22Rv1 (cell line): ENCODE measurements at regions not wholly inside any gene's neighbourhood (a gene's known extent, or its start where the extent isn't known, plus 50 kb on each side); places are given as distances from the start of the nearest gene placed in this dataset.

ENCODE experiments used
- H3K27ac ChIP-seq: fragments of 450-650 bp; 2 replicates; pipeline ENCODE4 v1.5.1; 2017
- ZFX ChIP-seq: fragments of 450-650 bp; IDR thresholded peaks from 2 replicates; pipeline ENCODE4 v1.6.1; 2017; ENCODE audit warnings: antibody characterized with exemption, borderline replicate concordance
- TF ChIP-seq, protein P1 (sequence below): fragments of 450-650 bp; IDR thresholded peaks from 2 replicates; pipeline ENCODE4 v1.5.1; 2017; ENCODE audit warnings: mild to moderate bottlenecking

DNA sequence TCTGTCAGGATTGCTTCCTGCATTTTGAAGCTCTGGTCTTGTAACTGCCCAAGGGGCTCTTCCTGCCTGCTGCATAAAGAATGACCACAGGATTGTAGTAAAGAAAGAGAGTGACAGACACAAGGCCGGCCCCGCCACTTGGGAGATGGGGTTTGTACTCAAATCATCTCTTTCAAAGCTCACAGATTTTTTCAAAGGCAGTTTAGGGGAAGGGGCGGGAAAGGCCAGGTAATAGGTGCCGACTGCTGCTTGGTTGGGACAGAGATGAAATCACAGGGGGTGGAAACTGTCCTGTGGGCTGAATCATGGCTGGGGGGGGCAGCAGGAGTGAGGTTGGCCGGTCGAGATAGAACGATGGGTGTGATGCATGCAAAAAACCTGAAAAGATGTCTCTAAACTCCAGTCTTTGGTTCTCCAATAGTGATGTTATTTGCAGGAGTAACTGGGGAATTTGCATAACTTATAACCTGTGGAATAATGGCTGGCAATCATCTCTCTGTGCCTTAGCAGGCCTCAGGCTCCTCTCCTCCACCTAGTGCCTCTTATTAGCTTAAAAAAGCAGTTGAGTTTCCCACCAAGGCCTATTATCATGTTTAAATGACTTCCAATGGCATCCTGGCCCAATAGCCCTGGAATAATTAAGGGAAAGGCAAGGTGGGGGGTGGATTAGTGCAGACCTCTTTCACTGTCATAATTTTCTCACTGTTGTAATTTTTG is 778.4 kb upstream of the FRG1 start:
- H3K27ac ChIP-seq = no peak overlapping the region
- TF ChIP-seq, protein P1, sequence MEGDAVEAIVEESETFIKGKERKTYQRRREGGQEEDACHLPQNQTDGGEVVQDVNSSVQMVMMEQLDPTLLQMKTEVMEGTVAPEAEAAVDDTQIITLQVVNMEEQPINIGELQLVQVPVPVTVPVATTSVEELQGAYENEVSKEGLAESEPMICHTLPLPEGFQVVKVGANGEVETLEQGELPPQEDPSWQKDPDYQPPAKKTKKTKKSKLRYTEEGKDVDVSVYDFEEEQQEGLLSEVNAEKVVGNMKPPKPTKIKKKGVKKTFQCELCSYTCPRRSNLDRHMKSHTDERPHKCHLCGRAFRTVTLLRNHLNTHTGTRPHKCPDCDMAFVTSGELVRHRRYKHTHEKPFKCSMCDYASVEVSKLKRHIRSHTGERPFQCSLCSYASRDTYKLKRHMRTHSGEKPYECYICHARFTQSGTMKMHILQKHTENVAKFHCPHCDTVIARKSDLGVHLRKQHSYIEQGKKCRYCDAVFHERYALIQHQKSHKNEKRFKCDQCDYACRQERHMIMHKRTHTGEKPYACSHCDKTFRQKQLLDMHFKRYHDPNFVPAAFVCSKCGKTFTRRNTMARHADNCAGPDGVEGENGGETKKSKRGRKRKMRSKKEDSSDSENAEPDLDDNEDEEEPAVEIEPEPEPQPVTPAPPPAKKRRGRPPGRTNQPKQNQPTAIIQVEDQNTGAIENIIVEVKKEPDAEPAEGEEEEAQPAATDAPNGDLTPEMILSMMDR = no peak
- TF ChIP-seq ZFX = no peak

DNA sequence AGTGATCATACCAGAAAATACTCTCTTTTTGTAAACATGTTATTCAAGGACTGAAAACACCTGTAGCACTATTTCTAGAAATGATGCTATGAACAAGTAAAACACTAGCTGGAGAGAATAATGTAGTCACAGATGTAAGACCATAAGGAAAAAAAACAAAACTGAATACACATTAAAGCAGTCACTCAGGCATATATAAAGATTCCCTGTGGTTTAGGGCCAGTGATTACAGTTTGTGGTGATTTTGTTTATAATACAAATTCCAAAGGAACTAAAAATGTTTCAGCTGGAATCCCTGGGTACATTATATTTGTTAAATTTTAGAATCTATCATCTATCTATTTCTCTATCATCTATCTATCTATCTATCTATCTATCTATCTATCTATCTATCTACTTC is 777.8 kb upstream of the FRG1 start:
- H3K27ac ChIP-seq = no peak overlapping the region
- TF ChIP-seq, protein P1 = no peak
- TF ChIP-seq ZFX = no peak

DNA sequence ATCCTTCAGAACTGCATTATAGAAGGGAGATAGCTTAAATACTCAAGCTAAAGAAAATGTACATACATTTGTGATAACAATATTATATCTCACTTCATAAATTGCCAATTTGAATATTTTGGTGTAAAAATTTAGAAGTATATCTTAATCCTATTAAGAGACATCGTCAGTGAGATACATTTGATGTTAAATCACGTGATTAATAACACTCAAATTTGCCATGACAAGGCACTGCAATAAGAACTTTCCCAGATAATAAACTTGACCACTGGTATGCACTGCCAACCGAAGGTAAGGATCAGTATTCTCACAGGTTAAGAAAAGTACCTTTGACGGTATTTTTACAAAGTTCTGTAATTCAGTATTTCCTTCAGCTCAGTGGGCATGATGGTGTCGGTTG is 764.7 kb upstream of the FRG1 start:
- no peak for TF ChIP-seq ZFX
- TF ChIP-seq, protein P1 = no peak
- H3K27ac ChIP-seq = no peak overlapping the region

DNA sequence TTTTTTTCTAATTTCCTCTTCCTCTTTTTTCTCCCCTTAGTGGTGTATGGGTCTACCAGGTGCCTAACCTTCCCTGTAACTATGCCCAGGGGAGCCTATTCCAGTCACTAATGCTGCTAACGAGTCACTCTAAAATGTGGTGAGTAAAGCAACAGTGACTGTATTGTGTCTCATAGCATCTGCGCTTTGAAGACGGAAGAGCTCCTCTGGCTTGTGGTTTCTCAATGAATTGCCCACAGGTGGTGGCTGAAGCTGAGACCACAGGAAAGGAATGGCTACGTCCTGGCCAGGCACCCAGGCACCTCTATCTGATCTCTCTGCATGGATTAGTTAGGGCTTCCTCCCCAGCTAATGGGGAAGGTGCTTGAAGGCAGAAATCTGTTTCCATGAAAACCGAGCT is 763.5 kb upstream of the FRG1 start:
- TF ChIP-seq, protein P1 = no peak
- TF ChIP-seq ZFX = no peak

DNA sequence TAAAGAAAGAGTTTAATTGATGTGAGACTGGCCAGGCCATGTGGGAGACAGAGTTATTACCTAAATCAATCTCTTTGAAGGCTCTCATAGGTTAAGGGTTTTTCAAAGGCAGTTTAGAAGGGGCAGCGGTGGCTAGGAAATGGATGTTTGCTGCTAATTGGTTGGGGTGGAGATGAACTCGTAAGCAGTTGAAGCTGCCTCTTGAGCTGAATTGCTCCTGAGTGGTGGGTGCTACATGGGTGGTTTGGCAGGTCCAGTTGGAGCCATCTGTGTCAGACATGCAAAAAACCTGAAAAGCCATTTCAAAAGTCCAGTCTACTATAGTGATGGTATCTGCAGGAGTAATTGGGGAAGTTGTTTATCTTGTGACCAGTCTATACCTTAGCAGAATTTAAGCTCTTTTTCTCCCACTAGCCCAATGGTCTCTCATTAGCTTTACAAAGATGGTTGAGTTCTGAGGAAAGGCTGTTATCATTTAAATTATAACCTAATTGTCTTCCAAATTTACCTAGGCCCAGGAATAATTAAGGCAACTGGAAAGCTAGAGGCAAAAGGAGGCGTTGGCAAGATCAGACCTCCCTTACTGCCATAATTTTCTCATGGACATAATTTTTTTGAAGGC is 762.4 kb upstream of the FRG1 start:
- no peak overlapping the region for H3K27ac ChIP-seq
- TF ChIP-seq, protein P1 = no peak
- no peak for TF ChIP-seq ZFX

More for the DNA sequence above, 763.5 kb upstream of the FRG1 start:
- H3K27ac ChIP-seq = no peak overlapping the region

DNA sequence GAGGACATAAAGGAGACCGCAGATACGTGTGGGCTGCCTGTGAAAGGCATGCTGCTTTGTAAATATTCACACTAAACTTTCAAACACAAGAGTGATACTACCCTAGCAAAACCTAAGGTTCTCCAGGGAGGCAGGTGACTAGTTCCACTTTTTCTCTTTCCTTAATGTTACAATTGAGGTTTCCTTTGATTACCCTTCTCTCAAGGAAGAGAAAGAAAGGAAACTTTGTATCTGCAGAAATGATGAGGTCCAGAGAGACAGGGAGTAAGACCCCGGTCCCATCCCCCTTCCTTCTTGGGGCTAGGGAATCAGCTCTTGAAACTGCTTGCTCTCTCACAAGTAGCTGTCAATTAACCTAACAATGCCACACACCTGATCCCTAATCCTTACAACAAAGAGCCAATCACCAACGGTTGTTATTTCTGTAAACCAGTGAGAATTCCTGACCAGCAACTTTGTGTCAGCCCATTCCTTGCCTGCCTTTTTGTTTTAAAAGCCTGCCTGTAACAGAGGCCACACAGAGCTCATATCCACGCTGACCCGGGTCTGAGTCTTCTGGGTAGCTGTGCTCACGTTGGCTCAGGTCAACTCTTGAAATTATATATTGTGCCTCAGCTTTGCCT is 754.8 kb upstream of the FRG1 start:
- H3K27ac ChIP-seq = no peak overlapping the region
- TF ChIP-seq, protein P1 = no peak
- TF ChIP-seq ZFX = no peak

DNA sequence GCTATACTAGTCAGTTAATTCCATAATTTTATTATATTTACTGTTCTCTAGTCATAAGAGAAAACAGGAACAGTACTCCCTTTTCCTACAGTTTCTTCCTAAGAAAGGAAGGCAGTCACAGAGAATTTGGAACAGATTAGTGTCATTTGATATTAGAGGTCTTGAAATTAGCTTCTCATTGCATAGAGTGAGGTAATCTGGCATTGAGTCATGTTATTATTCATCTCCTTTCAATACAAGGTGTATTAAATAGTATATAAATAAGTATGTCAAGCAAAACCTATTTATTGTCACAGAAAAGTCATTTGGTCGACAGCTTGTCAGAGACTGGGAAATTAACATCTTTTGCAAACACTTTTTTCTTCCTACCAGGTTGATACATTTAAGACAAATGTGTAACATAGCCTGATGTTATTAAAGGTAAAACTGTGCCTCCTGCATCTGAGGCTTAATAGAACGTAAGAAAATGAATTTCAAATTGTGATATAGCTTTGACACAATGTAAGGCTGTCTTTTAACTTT is 753.1 kb upstream of the FRG1 start:
- no peak overlapping the region for H3K27ac ChIP-seq
- TF ChIP-seq ZFX = no peak
- TF ChIP-seq, protein P1 = no peak
